Brain microvascular endothelial cell (primary cell): ENCODE measurements at regions not wholly inside any gene's neighbourhood (a gene's known extent, or its start where the extent isn't known, plus 50 kb on each side); places are given as distances from the start of the nearest gene placed in this dataset.
"Not testable (repeated sequence)": the region's sequence is repeated elsewhere in the genome, so short reads cannot be mapped to it uniquely, and the experiment has no call there.

ENCODE experiments used
- DNase-seq: peaks from one replicate; pipeline ENCODE4 v3.0.0-alpha.2; 2020
- H3K27ac ChIP-seq: fragments of 250-450 bp; sonication (Bioruptor Pico); 2 replicates; pipeline ENCODE4 v1.5.1; 2020; ENCODE audit warnings: mild to moderate bottlenecking, moderate library complexity
- H3K27me3 ChIP-seq: fragments of 250-450 bp; sonication (Bioruptor Pico); replicated peaks from 2 replicates; pipeline ENCODE4 v1.5.1; 2020; ENCODE audit warnings: mild to moderate bottlenecking
- H3K36me3 ChIP-seq: fragments of 250-450 bp; sonication (Bioruptor Pico); replicated peaks from 2 replicates; pipeline ENCODE4 v1.5.1; 2020; ENCODE audit warnings: mild to moderate bottlenecking
- H3K4me3 ChIP-seq: 2 replicates; pipeline ENCODE4 v1.5.1; 2011; ENCODE audit warnings: low read depth, mild to moderate bottlenecking, control low read depth, low read length, moderate library complexity
- in situ Hi-C: cut with HindIII; loops from 2 replicates; pipeline ENCODE4 v1.10.0; 2017; ENCODE audit warnings: low sequenced_read_pairs, low pct_ligation_motif_present
- TF ChIP-seq, protein P1 (sequence below): IDR thresholded peaks from 2 replicates; pipeline ENCODE4 v1.5.1; 2011; ENCODE audit warnings: low read depth, mild to moderate bottlenecking, moderate library complexity, low read length, control low read depth, inconsistent platforms; ENCODE audit errors: missing control alignments

GRCh38 chr12:100083308-100083707 is 59.4 kb downstream of the BLTP3B start:
- Histone ChIP-seq H3K36me3 (peaks cover 13% of the 10 kb centered on the region), H3K27ac (no peak overlapping the region), H3K27me3 (no peaks in the 10 kb centered on the region), H3K4me3 (no peak overlapping the region)
- TF ChIP-seq, protein P1, sequence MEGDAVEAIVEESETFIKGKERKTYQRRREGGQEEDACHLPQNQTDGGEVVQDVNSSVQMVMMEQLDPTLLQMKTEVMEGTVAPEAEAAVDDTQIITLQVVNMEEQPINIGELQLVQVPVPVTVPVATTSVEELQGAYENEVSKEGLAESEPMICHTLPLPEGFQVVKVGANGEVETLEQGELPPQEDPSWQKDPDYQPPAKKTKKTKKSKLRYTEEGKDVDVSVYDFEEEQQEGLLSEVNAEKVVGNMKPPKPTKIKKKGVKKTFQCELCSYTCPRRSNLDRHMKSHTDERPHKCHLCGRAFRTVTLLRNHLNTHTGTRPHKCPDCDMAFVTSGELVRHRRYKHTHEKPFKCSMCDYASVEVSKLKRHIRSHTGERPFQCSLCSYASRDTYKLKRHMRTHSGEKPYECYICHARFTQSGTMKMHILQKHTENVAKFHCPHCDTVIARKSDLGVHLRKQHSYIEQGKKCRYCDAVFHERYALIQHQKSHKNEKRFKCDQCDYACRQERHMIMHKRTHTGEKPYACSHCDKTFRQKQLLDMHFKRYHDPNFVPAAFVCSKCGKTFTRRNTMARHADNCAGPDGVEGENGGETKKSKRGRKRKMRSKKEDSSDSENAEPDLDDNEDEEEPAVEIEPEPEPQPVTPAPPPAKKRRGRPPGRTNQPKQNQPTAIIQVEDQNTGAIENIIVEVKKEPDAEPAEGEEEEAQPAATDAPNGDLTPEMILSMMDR: no peak
- in situ Hi-C loops: no loop called here
- DNase-seq: no peak

DNA sequence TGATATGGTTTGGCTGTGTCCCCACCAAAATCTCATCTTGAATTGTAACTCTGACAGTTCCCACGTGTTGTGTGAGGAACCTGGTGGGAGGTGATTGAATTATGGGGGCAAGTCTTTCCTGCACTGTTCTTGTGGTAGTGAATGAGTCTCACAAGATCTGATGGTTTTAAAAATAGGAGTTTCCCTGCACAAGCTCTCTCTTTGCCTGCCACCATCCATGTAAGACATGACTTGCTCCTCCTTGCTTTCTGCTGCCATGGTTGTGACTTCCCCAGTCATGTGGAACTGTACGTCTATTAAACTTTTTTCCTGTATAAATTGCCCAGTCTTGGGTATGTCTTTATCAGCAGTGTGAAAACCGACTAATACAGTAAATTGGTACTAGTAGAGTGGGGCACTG is 63.9 kb downstream of the BLTP3B start:
- H3K27me3 ChIP-seq, H3K27ac ChIP-seq, in situ Hi-C loops, H3K4me3 ChIP-seq, DNase-seq: not testable (repeated sequence)
- H3K36me3 ChIP-seq: peaks cover 13% of the 10 kb centered on the region

DNA sequence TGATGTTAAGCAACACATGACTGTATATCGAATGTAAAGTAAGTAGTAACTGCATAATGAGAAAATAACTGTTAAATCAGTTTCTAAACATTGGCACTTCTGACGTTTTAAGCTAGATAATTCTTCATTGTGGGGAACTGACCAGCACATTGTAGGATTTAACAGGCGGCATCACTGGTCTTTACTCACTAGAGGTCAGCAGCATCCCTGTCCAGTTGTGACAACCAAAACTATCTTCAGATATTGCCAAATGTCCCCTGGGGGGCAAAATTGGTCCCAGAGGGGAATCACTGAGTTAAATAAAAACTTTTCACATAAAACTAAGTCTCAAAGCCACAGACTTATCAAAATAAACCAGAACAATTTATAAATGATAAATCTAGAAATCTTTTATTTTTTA is 65.3 kb downstream of the BLTP3B start:
- Histone ChIP-seq H3K4me3 (no peak overlapping the region), H3K27me3 (no peaks in the 10 kb centered on the region), H3K27ac (no peak overlapping the region), H3K36me3 (peaks cover 13% of the 10 kb centered on the region)
- no peak for DNase-seq
- TF ChIP-seq, protein P1: peak; percentile 38
- in situ Hi-C loops: no loop called here

DNA sequence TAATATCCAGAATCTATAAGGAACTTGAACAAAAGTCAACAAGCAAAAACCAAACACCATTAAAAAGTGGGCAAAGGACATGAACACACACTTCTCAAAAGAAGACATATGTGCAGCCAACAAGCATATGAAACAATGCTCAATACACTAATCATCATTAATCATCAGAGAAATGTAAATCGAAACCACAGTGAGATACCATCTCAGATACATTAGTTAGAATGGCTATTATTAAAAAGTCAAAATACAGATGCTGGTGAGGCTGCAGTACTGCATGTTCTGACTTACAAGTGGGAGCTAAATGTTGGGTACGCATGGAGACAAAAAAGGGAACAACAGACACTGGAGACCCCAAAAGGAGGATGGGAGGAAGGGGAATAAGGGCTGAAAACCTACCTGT is 67.1 kb downstream of the BLTP3B start:
- no peak for DNase-seq
- in situ Hi-C loops: no loop called here
- Histone ChIP-seq H3K36me3 (peaks cover 1% of the 10 kb centered on the region), H3K4me3 (no peak overlapping the region), H3K27ac (no peak overlapping the region), H3K27me3 (no peaks in the 10 kb centered on the region)
- TF ChIP-seq, protein P1: no peak

- no peaks in the 10 kb centered on the region for H3K36me3 ChIP-seq
- no peaks in the 10 kb centered on the region for H3K27me3 ChIP-seq
- no peak overlapping the region for H3K4me3 ChIP-seq
- no peak for DNase-seq
- no peak overlapping the region for H3K27ac ChIP-seq
- in situ Hi-C loops: no loop called here
- TF ChIP-seq, protein P1: no peak
These were observed 72.9 kb downstream of the BLTP3B start for GRCh38 chr12:100069795-100070194.

GRCh38 chr12:100068305-100068704 is 74.4 kb downstream of the BLTP3B start:
- TF ChIP-seq, protein P1: no peak
- Histone ChIP-seq H3K4me3 (no peak overlapping the region), H3K27me3 (no peaks in the 10 kb centered on the region), H3K36me3 (no peaks in the 10 kb centered on the region), H3K27ac (no peak overlapping the region)
- in situ Hi-C loops: no loop called here
- DNase-seq: no peak

GRCh38 chr12:100061814-100062213 is 77.1 kb upstream of the ANKS1B start:
- Histone ChIP-seq H3K27me3 (no peaks in the 10 kb centered on the region), H3K4me3 (no peak overlapping the region), H3K27ac (no peak overlapping the region), H3K36me3 (peaks cover 3% of the 10 kb centered on the region)
- TF ChIP-seq, protein P1: no peak
- in situ Hi-C loops: no loop called here
- no peak for DNase-seq
